ENCODE measurements at regions not wholly inside any gene's neighbourhood (a gene's known extent, or its start where the extent isn't known, plus 50 kb on each side); places are given as distances from the start of the nearest gene placed in this dataset.
"Not testable (repeated sequence)": the region's sequence is repeated elsewhere in the genome, so short reads cannot be mapped to it uniquely, and the experiment has no call there.

DNA sequence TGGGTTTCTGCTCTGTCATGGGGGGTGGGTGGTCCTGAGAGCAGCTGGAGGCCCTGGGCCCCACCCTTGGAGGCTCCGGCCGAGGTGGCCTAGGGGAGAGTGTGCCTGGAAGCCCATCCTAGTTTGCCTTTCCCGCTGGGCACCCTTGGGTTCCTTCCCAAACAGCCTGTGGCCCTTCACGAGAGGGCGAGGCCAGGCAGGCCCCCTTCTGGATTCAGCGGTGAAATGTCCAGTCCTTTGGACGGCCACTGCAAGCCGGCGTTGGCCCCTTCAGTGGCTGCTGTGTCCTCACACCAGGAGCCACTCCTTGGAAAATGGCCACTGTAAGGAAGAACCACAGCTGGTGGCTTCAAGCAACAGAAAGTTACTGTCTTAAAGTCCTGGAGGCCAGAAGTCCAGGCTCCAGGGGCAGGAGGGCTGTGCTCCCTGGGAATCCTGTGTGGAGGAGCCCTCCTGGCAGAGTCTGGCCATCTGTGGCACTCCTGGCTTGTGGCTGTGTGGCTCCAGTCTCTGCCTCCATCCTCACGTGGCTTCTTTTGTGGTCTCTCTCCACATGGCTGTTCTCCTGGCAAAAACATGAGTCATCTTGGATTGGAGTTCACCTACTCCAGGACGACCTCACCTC, 854.1 kb downstream of the TBC1D22A start:
- POLR2A ChIA-PET = no interaction called here
- no peaks in the 10 kb centered on the region for H3K36me3 ChIP-seq (ENCODE audit: control insufficient read depth, insufficient read depth, low read length)
- CTCF ChIA-PET = no interaction called here
- TF ChIP-seq, protein P1, sequence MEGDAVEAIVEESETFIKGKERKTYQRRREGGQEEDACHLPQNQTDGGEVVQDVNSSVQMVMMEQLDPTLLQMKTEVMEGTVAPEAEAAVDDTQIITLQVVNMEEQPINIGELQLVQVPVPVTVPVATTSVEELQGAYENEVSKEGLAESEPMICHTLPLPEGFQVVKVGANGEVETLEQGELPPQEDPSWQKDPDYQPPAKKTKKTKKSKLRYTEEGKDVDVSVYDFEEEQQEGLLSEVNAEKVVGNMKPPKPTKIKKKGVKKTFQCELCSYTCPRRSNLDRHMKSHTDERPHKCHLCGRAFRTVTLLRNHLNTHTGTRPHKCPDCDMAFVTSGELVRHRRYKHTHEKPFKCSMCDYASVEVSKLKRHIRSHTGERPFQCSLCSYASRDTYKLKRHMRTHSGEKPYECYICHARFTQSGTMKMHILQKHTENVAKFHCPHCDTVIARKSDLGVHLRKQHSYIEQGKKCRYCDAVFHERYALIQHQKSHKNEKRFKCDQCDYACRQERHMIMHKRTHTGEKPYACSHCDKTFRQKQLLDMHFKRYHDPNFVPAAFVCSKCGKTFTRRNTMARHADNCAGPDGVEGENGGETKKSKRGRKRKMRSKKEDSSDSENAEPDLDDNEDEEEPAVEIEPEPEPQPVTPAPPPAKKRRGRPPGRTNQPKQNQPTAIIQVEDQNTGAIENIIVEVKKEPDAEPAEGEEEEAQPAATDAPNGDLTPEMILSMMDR (IDR thresholded peaks at IDR 0.05; ENCODE audit: insufficient read depth, low read depth, low read length) = no peak
- H3K4me3 ChIP-seq (ENCODE audit: low read depth, low read length) = no peak overlapping the region
- DNase-seq (ENCODE audit: low read depth) = no peak
- no peaks in the 10 kb centered on the region for H3K27me3 ChIP-seq (ENCODE audit: control insufficient read depth, insufficient read depth, low read length)

DNA sequence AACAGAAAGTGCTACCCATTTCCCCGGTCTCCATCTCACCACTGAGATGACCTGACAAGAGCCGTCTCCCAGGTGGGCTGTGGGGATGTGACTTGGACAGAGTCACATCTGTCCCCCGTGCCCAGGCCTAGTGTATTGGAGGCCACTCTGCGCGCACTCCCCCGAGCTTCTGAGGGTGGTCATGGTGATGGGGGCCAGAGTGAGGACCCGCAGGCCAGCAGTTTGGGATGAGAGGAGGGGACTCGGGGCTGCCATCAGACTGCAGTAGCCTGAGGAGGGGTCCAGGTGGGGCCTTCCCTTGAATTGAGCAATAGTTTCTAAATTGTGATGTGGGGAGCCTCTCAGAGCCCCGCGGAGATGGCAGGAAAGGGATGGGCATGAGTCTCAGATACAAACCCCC, 852.6 kb downstream of the TBC1D22A start:
- DNase-seq (ENCODE audit: low read depth) = no peak
- H3K36me3 ChIP-seq (ENCODE audit: control insufficient read depth, insufficient read depth, low read length) = no peaks in the 10 kb centered on the region
- TF ChIP-seq, protein P1 (IDR thresholded peaks at IDR 0.05; ENCODE audit: insufficient read depth, low read depth, low read length) = no peak
- no peaks in the 10 kb centered on the region for H3K27me3 ChIP-seq (ENCODE audit: control insufficient read depth, insufficient read depth, low read length)
- CTCF ChIA-PET = no interaction called here
- POLR2A ChIA-PET = no interaction called here
- H3K4me3 ChIP-seq (ENCODE audit: low read depth, low read length) = no peak overlapping the region

DNA sequence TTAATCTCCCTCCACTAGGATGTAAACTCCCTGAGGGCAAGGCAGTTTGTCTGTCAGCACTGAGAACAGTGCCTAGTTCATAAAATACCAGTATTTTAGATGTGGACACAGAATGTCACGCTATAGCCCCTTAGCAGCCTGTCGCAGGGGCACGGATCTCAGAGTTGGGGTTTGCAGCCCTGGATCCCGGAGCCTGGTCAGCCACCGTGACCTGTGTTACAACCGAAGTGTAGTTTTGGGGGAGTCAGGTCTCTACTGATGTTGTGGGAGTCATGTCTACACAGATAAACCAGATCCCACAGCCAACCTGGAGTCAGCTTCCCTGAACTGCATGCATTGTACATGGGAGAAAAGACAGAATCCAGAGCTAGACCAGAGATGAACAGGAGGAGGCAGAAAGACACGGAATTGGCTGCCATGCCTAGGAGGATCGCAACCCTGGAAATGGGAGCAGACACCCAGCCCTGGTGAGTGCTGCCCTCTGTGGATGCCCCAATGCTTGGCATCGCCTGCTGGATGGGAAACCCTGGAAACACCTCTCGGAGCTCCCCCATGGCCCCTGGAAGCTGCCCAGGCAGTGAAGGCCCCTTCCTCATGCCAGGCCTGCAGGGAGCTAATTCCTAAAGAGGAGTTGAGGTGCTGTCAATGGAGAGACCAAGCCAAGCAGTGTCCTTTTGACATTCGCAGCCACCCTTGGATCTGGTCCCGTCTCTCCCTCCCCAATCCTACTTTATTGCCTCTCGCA, 851.3 kb downstream of the TBC1D22A start:
- Histone ChIP-seq H3K27me3 (ENCODE audit: control insufficient read depth, insufficient read depth, low read length) (no peaks in the 10 kb centered on the region), H3K4me3 (ENCODE audit: low read depth, low read length) (no peak overlapping the region), H3K36me3 (ENCODE audit: control insufficient read depth, insufficient read depth, low read length) (no peaks in the 10 kb centered on the region)
- no peak for DNase-seq (ENCODE audit: low read depth)
- CTCF ChIA-PET = no interaction called here
- POLR2A ChIA-PET = no interaction called here
- TF ChIP-seq, protein P1 (IDR thresholded peaks at IDR 0.05; ENCODE audit: insufficient read depth, low read depth, low read length) = no peak

- POLR2A ChIA-PET; CTCF ChIA-PET; H3K27me3 ChIP-seq (ENCODE audit: control insufficient read depth, insufficient read depth, low read length); H3K4me3 ChIP-seq (ENCODE audit: low read depth, low read length); DNase-seq (ENCODE audit: low read depth); H3K36me3 ChIP-seq (ENCODE audit: control insufficient read depth, insufficient read depth, low read length): not testable (repeated sequence)
These were observed 850.7 kb downstream of the TBC1D22A start for GRCh38 chr22:47613181-47613580.

GRCh38 chr22:47612311-47612910, 850.0 kb downstream of the TBC1D22A start:
- H3K27me3 ChIP-seq (ENCODE audit: control insufficient read depth, insufficient read depth, low read length) = no peaks in the 10 kb centered on the region
- ChIA-PET CTCF (no interaction called here), POLR2A (no interaction called here)
- TF ChIP-seq, protein P1 (IDR thresholded peaks at IDR 0.05; ENCODE audit: insufficient read depth, low read depth, low read length) = no peak
- DNase-seq (ENCODE audit: low read depth) = no peak
- no peak overlapping the region for H3K4me3 ChIP-seq (ENCODE audit: low read depth, low read length)
- no peaks in the 10 kb centered on the region for H3K36me3 ChIP-seq (ENCODE audit: control insufficient read depth, insufficient read depth, low read length)

All from BJ (cell line).